GM19043 (cell line): ENCODE measurements at regions not wholly inside any gene's neighbourhood (a gene's known extent, or its start where the extent isn't known, plus 50 kb on each side); places are given as distances from the start of the nearest gene placed in this dataset.

Experiments used
- ATAC-seq: cut with Tn5 transposase; IDR thresholded peaks from one replicate; pipeline ENCODE4 v1.9.1; 2021; ENCODE audit warnings: low read depth; ENCODE audit not compliant: unreplicated experiment

DNA sequence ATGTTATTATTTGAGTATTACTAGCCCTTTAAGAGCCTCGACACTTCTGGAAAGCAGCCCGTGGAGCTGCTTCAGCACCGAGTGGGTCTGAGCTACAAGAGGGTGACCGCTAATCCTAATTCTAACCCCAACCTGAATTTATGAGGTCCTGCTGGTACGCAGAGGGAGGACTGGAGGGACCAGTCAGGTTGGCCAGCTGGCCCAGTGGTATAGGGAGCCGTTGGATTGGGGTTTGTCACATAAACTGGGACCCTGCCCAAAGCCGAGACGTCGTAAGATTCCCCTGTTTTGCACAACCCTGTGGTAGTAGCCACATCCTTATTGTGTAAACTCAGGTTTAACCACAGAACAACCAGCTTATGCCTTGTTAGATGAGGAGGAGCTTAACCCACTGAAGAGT lies 60.8 kb upstream of the F3 start:
- no peak for ATAC-seq

DNA sequence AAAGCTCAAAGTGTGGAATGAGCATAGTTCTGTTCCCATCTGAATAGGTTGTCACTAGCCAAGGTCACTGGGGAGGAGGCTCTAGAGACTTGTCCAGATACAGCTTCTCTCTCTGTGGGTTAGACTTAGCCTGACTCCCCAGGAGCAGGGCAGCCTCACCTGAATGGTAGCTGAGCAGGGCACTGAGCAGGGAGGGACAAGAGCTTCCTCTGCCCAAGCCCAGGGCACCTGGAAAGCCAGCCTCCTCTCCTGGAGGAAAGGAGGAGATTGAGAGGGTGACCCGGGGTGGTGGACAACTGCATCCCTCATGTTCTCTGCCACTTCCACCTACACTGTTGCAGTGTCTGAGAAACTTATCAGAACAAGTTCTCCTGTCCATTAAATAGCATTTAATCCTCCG lies 59.0 kb upstream of the F3 start:
- ATAC-seq: no peak

DNA sequence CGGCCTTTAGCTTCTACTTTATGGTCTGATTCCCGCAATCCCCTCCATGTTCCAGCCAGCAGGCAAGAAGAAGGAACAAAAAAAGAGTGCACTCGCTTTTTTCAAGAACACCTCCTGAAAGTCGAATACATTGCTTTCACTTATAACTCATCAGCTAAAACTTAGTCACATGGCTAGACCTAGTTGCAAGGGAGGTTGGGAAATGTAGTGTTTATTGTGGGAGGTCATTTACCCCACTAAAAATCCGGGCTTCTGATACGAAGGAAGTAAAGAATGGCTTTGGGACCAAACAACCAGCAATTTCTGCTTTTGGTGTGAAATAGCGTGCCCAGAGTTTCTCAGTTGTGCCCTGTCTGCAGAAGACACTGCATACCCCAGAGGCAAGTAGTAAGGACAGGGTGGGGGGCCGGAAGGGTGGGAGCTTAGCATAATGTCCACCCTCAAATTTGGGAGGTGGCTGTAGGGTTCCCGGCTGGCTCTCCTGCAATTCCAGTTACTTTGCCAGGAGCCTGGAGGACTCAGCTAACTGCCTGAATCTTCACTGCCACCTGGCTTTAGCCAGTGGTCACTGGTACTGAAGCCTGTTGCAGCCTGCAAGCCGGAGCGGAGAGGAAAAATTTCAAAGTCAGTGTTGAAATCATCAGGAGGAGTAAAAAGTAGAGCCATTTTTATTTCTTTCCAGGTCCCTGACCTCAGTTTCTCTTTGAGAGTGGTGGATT lies 57.7 kb upstream of the F3 start:
- no peak for ATAC-seq

DNA sequence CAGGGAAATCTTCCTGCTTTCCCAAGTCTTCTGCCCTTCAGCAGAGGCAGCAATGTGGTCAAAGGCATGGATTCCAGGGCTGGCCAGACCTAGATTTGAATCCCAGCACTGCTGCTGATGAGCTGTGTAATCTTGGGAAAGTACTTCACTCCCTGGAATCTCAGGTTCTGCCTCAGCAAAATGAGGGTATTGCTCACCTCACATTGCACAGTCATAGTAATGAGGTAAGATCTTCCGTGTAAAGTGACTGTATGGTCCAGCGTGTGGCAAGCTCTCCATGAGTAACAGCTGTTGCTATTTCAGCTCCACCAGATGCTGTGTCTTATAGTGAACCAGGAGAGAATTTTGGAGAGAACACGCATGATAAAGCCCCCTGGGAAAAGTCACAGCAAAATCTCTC lies 56.1 kb upstream of the F3 start:
- ATAC-seq: no peak

- ATAC-seq: no peak
Measured at GRCh38 chr1:94596260-94596659, 54.7 kb upstream of the F3 start.

DNA sequence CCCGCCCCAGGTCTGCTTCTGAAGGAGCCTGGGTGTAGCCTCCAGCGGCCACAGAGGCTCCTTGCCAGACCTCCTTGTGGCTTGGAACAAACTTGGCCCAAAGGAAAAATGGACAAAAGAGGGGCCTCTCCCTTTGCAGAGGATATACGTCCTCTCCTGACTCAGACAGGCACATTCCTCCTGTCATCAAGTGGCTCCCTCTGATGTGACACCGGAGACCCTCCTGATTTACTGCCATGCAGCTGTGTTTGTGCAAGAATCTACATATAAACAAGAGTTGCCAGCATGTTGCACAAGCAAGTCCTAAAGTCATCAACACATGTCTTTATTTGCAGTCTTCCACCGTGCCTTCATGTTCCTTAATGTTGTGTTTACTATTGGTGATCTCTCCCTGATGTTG lies 54.1 kb upstream of the F3 start:
- ATAC-seq: no peak

GRCh38 chr1:94593611-94594010 lies 52.1 kb upstream of the F3 start:
- no peak for ATAC-seq

GRCh38 chr1:94592571-94592920 lies 51.0 kb upstream of the F3 start:
- ATAC-seq: no peak

DNA sequence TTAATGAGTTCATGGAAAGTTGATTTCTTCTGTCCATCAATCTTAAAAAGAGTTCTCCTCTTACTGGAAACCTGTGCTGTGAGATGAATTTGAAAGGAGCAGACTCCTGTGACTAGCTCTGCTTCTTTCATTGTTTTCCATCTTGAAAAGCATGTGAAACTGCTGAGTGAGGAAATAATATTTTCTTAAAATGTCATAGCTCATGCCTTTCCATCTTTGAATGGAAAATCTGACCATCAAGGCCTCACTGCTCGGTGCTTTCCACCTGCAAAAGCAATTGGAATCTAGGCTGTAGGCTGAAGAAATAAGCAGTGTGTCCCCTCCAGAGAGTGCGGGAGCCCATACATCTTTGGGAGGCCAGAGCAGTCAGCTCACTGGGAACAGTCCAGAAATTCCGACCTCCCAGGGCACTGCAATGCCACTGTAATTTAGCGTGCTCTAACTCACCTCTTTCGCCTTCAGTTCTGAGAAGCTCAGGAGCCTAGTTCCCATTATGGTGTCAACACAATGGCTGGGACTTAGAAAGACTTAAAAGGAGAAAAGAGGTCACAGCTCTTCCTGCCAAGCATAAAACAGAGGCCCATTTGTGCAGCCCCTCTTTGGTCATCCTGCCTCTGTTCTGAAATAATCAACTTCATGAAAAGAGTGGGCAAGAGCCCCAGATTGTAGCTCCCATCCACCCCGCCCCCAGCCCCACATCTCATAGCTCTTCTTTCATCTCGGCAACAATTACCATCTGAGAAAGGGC lies 50.4 kb upstream of the F3 start:
- no peak for ATAC-seq
